Effector CD8-positive, alpha-beta T cell (primary cell): ENCODE measurements at regions not wholly inside any gene's neighbourhood (a gene's known extent, or its start where the extent isn't known, plus 50 kb on each side); places are given as distances from the start of the nearest gene placed in this dataset.

ENCODE experiments used
- DNase-seq: peaks from one replicate; lab custom pipeline; 2025; lab: John Stamatoyannopoulos, UW

GRCh38 chr1:5501206-5501930 lies 490.9 kb downstream of the NPHP4 start:
- no peak for DNase-seq

- DNase-seq, result no peak
Observed at GRCh38 chr1:5500541-5500940, 491.7 kb downstream of the NPHP4 start.

DNA sequence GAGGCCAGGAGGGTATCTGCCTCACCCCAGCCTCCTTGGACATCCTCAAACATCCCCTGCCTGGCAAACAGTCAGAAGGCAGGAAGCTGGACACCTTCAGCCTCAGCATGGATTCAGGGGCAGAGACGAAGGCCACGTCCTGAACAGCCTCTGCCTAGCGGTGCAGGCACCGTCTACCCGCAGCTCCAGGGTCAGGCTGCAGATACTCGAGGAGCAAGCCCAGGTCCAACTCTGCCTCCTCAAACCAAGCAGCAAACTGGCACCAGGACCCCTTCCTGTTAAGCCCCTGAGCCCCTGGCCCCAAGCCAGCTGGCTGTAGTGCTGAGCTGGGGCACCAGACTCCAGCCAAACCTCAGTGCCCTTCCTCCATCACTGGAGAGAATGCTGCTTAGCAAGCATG lies 494.7 kb downstream of the NPHP4 start:
- no peak for DNase-seq

DNA sequence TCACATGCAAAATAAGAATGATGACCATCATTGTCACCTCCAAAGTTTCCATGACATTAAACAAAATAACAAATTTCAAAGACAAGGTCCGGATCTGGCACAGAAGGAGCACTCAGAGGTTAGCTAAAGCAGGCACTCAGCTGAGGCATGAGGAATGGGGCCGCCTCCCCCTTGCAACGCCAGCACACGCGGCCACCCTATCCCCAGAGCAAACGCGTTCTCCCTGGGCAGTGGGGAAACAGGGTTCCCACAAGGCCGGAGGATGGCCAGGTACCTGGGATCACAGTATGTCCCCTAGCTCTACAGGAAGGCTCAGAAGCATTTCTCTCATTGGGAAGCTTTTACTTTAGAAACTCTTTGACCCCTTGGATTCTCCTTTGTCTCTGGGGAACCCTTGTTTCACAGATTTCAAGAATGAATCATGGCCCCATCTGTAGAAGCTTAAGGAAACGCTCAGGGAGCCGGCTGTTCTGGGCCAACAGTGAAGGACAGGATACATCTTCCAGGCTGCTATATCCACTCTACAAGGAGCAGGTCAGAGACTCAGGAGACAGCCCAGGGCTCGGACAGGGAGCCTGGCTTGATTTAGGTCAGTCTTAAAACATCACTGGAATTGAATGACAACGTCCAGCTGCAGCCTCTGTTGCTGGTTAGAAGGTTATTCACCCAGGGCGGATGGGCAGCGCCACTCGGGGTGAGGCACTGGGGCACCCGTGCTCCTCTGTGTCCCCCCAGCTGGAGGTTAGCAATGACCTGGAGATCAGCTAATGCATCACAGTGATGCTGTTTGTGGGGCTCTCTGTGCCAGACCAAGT lies 496.4 kb downstream of the NPHP4 start:
- no peak for DNase-seq

GRCh38 chr1:5494518-5494917 lies 497.7 kb downstream of the NPHP4 start:
- DNase-seq, result no peak

DNA sequence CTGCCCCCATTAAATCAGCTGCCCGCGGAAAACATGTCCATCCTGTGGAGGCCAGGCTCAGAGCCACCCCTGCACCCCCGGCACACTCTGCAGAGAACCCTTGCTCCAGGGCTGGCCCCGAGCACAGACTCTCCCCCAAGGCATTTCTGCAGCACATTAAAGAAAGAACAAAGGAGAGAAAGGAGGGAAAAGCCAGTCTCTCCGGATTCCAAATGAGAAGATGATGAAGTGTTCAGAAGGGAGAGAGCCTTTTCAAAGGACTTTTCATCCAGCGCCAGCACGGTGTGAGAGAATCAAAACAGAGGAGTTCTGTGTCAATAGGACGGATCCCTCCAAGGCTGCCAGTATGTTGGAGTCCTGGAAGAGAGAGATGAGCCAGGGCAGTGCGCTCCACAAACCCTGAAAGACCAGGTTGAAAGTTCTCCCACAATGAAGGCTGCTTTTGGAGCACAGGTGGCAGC lies 498.3 kb downstream of the NPHP4 start:
- DNase-seq, result no peak

DNA sequence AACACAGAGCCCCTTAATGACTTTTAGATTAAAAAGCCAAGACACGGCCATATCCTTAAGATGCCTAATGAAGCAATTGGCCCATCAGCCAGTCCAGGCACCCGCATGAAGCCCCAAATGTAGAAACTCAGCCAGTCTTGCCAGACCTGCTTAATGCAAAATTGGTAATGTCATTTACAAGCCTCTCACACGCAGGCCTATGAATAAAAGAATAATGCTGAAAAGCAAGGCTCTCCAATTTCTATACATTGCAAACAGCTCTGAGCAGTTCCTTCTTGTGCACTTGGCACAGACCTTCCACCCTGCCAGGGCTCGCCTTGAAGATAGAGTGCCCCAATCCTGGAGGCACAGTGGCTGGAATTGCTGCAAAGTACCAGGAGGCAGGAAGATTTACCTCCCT lies 498.9 kb downstream of the NPHP4 start:
- no peak for DNase-seq

DNA sequence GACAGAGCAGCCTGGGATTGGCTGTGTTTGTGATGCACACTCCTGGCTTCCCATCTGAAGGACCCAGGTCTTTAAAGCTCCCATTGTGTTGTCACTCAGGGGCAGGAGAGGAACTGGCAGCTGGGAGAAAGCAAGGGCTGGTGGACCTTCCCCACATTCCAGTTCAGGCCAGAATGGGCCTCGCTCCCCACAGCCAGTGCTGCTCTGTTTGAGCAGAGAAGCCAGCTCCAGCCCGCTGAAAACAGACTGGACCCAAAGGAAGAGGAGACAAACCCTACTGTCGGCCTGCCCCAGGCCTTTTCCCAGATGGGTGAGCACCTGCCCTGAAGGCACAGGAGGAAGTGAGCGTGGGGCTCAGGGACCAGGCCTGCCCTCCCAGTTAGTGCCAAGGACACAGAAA lies 499.4 kb downstream of the NPHP4 start:
- no peak for DNase-seq

- no peak for DNase-seq
Observed at GRCh38 chr1:5491207-5491904, 500.9 kb downstream of the NPHP4 start.

DNA sequence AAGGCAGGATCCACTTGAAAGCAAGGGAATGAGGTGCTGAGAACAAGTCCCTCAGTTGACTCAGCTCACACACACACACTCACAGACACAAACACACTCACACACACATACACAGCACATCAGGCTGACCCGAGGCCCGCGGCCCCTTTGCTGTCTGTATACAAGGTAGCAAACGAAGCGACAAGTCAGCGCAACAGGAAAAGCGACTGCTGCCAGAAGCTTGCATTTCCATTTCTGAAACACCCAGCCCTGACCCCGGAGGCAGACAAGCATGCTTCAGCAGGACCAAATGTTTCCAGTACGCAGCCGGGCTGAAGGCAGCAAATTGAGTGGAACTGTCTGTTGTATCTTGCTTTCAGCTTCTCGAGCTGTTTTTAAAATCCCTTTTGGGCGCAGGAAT lies 501.6 kb downstream of the NPHP4 start:
- no peak for DNase-seq

DNA sequence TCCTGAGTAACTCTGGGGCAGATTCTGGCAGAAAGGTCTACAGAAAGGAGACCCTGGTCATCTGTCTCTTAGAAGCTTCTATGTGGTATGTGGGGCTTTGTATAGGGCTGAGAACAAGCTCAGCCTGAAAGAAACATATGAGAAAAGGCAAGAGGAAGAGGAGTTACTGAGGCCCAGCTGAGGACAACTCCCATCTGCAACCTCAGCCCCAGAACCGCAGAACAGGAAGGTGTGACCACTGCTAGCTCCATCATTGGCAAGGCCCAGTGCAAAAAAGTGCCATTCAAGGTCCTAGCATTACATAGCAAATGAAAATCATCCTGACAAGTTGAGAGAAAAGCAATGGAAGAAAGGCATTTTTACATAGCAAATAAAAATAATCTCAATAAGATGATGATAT lies 503.8 kb downstream of the NPHP4 start:
- DNase-seq, result no peak

GRCh38 chr1:5485968-5486696 lies 506.1 kb downstream of the NPHP4 start:
- DNase-seq, result no peak

- DNase-seq, result no peak
Observed at GRCh38 chr1:5485436-5485835, 506.8 kb downstream of the NPHP4 start.

GRCh38 chr1:5484451-5485165 lies 507.6 kb downstream of the NPHP4 start:
- DNase-seq, result no peak

GRCh38 chr1:5481889-5482288 lies 510.3 kb downstream of the NPHP4 start:
- DNase-seq, result peak; percentile 8

DNA sequence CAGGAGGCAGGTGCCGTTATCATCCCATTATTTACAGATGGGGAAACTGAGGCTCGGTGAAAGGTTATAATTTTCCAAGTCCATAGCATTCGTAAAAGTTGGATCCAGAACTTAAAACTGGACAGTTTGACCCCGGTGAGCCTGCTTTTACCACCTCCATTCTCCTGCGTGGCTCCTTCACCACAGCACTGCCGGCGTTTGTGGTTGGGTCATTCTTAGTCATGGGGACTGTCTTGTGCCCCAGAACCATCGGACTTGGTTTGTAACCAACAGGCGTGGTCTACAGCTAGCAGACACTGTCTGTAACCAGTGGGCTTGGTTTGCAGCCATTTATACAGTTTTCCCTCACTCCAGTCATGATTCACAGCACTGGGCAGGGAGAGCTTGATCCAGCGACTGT lies 511.3 kb downstream of the NPHP4 start:
- DNase-seq, result no peak

DNA sequence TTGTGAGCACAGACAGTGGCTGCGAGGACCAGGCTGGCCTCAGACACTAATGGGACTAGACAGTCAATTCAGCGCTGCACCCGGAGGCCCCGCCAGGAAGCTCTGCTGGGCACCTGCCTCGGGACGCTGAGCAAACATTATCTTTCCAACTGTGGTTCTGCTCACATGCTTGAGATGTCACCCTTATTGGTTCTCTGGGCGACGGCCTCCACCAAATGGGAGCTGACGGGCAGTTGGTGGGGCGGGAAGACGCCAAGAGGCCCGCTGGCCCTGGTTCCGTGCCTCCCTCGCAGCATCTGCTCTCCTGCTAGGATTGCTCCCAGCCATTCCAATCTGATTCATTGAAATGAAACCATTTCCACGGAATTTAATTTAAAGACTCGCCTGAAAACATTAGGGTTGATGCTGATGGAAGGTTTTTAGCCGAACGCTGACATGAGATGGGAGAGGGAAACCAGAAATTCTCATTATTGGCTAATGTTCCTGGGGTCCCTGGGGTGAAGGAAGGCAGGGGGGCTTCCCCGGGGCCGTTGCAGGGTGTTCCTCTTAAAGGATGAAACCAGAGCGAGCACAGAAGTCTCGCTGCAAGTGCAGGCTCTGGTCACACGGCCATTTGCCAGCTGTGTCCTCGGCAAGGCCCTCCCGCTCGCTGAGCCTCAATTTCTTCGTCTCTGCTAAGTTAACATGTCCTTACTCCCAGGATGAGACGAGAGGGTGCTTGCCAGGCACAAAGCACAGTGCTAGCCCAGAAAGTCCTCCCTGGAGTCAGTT lies 512.2 kb downstream of the NPHP4 start:
- DNase-seq, result no peak

- no peak for DNase-seq
Observed at GRCh38 chr1:5478961-5479360, 513.3 kb downstream of the NPHP4 start.

DNA sequence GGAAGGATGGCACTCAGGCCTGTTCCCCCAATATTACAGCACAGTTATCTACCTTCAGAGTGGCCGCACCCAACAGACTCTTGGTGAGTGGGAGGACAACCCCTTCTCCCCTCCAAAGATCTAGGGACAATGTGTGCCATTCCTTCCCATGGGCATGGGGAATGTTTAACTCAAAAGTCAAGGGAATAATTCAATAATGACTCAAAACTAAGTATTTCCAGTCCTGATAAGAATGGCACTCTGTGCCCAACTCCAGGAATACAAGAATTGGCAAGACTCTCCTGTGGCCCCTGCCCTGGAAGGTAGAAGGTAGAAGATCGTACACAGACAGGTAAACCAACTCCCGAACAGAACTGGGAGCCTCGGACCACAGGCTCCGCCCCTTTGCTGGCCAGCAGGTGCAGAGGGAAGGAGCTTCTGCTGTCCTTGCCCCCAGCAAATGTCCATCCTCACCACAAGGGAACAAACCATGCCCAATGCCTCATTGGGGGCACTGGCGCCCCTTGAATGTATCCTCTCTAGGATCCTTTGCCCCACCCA lies 514.0 kb downstream of the NPHP4 start:
- DNase-seq, result no peak

DNA sequence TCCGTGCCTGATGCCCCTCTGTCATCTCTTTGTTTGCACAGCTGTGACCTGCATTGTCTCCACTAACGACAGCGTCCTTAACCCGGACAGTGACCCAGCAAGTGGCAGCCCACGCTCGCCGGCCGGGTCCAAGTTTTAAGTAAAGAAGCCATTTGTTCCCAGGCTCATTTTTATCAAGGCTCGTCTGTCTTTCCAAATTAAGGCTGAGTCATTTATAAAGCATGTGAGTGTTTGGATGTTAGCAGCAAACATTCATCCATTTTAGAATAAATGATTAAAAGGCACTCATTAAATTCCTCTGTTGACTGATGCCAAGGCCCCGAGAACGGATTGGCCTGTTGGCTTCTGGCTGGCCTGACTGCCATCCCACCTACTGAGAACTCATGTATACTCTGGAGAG lies 514.5 kb downstream of the NPHP4 start:
- DNase-seq, result no peak
